MM.1S (cell line): ENCODE measurements at regions not wholly inside any gene's neighbourhood (a gene's known extent, or its start where the extent isn't known, plus 50 kb on each side); places are given as distances from the start of the nearest gene placed in this dataset.

ENCODE experiments used
- CTCF ChIP-seq: fragments of 300-600 bp; sonication (generic); IDR thresholded peaks from 2 replicates; pipeline ENCODE4 v1.5.1; 2016; ENCODE audit warnings: antibody characterized with exemption, low read length, mixed read lengths
- EZH2 ChIP-seq: fragments of 300-600 bp; sonication (generic); optimal IDR thresholded peaks from 2 replicates; pipeline ENCODE3; 2017; ENCODE audit warnings: low read depth, mild to moderate bottlenecking, antibody characterized with exemption, low read length, mixed read lengths

GRCh38 chr1:34362949-34363348, 186.2 kb downstream of the C1orf94 start:
- TF ChIP-seq EZH2 (no peak), CTCF (no peak)
